Astrocyte (in vitro differentiated cells and primary cell): ENCODE measurements at regions not wholly inside any gene's neighbourhood (a gene's known extent, or its start where the extent isn't known, plus 50 kb on each side); places are given as distances from the start of the nearest gene placed in this dataset.

ENCODE experiments used
- DNase-seq: peaks from one replicate; pipeline ENCODE4 v3.0.0-alpha.2; 2010; ENCODE audit warnings: low read depth
- FAIRE-seq: peaks from 2 replicates; lab custom pipeline; 2011; peaks lifted over from hg19 to GRCh38; lab: Jason Lieb, UNC
- H2AFZ ChIP-seq: 2 replicates; pipeline ENCODE4 v1.6.0; 2012; ENCODE audit warnings: low read depth, low read length, inconsistent platforms
- H3K27ac ChIP-seq: 2 replicates; pipeline ENCODE4 v1.5.1; 2011; ENCODE audit warnings: low read depth, low read length, inconsistent platforms
- H3K27me3 ChIP-seq: 2 replicates; pipeline ENCODE4 v1.6.0; 2011; ENCODE audit warnings: low read length, inconsistent platforms; ENCODE audit not compliant: insufficient read depth
- H3K36me3 ChIP-seq: 2 replicates; pipeline ENCODE4 v1.5.1; 2011; ENCODE audit warnings: low read length, inconsistent platforms; ENCODE audit not compliant: insufficient read depth
- H3K4me1 ChIP-seq: 2 replicates; pipeline ENCODE4 v1.5.1; 2011; ENCODE audit warnings: low read length, inconsistent platforms; ENCODE audit not compliant: insufficient read depth
- H3K4me2 ChIP-seq: 2 replicates; pipeline ENCODE4 v1.6.0; 2012; ENCODE audit warnings: low read length, inconsistent platforms
- H3K4me3 ChIP-seq: 2 replicates; pipeline ENCODE4 v1.5.1; 2011; ENCODE audit warnings: low read depth, mild to moderate bottlenecking, low read length, inconsistent platforms; ENCODE audit not compliant: insufficient read depth
- H3K79me2 ChIP-seq: 2 replicates; pipeline ENCODE4 v1.6.0; 2012; ENCODE audit warnings: mild to moderate bottlenecking, low read length, inconsistent platforms; ENCODE audit not compliant: insufficient read depth
- H3K9ac ChIP-seq: 2 replicates; pipeline ENCODE4 v1.6.0; 2012; ENCODE audit warnings: mild to moderate bottlenecking, low read length, inconsistent platforms
- H3K9me3 ChIP-seq: 2 replicates; pipeline ENCODE4 v1.5.1; 2012; ENCODE audit warnings: low read depth, mild to moderate bottlenecking, low read length, inconsistent platforms; ENCODE audit not compliant: insufficient read depth
- H4K20me1 ChIP-seq: 2 replicates; pipeline ENCODE4 v1.6.0; 2012; ENCODE audit warnings: low read length, inconsistent platforms; ENCODE audit not compliant: insufficient read depth
- H3K27ac Mint-ChIP-seq: one replicate; pipeline ENCODE4 v1.8.0; 2021; ENCODE audit warnings: mild to moderate bottlenecking, mixed read lengths; ENCODE audit not compliant: unreplicated experiment
- H3K27me3 Mint-ChIP-seq: one replicate; pipeline ENCODE4 v1.8.0; 2021; ENCODE audit warnings: low read depth, mixed read lengths; ENCODE audit not compliant: unreplicated experiment
- H3K36me3 Mint-ChIP-seq: one replicate; pipeline ENCODE4 v1.8.0; 2021; ENCODE audit warnings: low read depth, mixed read lengths; ENCODE audit not compliant: unreplicated experiment
- H3K4me1 Mint-ChIP-seq: one replicate; pipeline ENCODE4 v1.8.0; 2021; ENCODE audit warnings: low read depth, mixed read lengths; ENCODE audit not compliant: unreplicated experiment
- H3K4me3 Mint-ChIP-seq: one replicate; pipeline ENCODE4 v1.8.0; 2021; ENCODE audit warnings: mild to moderate bottlenecking, moderate library complexity, mixed read lengths; ENCODE audit not compliant: unreplicated experiment
- H3K9me3 Mint-ChIP-seq: one replicate; pipeline ENCODE4 v1.8.0; 2021; ENCODE audit warnings: mild to moderate bottlenecking, mixed read lengths; ENCODE audit not compliant: unreplicated experiment
- CTCF ChIP-seq: IDR thresholded peaks from 2 replicates; pipeline ENCODE4 v1.5.1; 2011; ENCODE audit warnings: low read depth, mild to moderate bottlenecking, inconsistent platforms, low read length, moderate library complexity; ENCODE audit not compliant: insufficient read depth
- EZH2 ChIP-seq: IDR thresholded peaks from 2 replicates; pipeline ENCODE4 v1.6.1; 2012; ENCODE audit warnings: mild to moderate bottlenecking, low read length, inconsistent platforms; ENCODE audit not compliant: insufficient read depth

DNA sequence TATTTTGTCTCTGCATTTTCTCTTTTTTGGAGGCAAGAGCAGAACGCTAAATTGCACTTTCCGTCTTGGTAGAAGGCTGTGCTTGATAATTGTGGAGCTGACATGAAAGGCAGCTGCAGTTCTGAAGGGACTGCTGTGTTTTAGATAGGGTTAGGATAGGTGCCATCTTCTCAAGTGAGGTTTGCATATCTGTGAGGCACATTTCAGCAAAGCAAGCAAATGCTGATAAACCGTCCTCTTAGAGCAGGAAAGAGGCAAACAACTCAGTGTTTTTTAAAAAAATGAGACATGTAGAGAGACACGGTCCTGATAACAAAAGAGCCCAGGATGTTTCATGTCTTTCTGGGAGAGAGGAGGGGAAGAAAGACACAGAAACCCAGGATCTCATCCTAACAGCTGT is 217.7 kb downstream of the SOCS6 start:
- no peaks in the 10 kb centered on the region for H3K4me1 ChIP-seq
- H3K36me3 ChIP-seq, result no peaks in the 10 kb centered on the region
- no peak overlapping the region for H3K27ac ChIP-seq
- Mint-ChIP-seq H3K27me3 (no peaks in the 10 kb centered on the region), H3K9me3 (peaks cover 2% of the 10 kb centered on the region), H3K4me3 (no peak overlapping the region), H3K4me1 (no peaks in the 10 kb centered on the region), H3K36me3 (no peaks in the 10 kb centered on the region), H3K27ac (no peak overlapping the region)
- H3K9ac ChIP-seq, result no peak overlapping the region
- H3K4me3 ChIP-seq, result no peak overlapping the region
- no peaks in the 10 kb centered on the region for H4K20me1 ChIP-seq
- no peak for DNase-seq
- H3K27me3 ChIP-seq, result no peaks in the 10 kb centered on the region
- H3K4me2 ChIP-seq, result no peak overlapping the region
- no peak for FAIRE-seq
- no peaks in the 10 kb centered on the region for H3K79me2 ChIP-seq
- TF ChIP-seq CTCF (no peak), EZH2 (no peak)
- no peaks in the 10 kb centered on the region for H3K9me3 ChIP-seq
- H2AFZ ChIP-seq, result no peak overlapping the region

DNA sequence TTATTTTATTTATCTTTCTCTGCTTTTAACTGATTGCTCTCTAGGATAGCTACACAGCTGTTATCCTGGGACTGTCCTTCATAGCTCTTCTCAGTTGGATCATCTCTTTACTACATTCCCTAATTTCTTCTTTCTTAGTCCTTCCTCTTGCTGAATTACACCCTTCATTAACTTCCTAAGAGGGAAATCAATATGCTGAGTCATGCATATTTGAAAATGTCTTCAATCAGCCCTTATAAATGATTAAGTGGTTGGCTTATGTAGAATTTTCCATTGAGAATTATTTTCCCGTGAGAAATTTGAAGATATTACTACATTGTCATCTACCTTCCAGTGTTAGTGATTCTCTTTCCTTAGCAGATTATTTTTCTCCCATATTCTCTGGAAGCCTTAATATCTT is 214.2 kb downstream of the SOCS6 start:
- no peaks in the 10 kb centered on the region for H3K36me3 ChIP-seq
- Mint-ChIP-seq H3K27ac (no peak overlapping the region), H3K9me3 (no peaks in the 10 kb centered on the region), H3K27me3 (no peaks in the 10 kb centered on the region), H3K4me3 (no peak overlapping the region), H3K36me3 (no peaks in the 10 kb centered on the region), H3K4me1 (no peaks in the 10 kb centered on the region)
- H2AFZ ChIP-seq, result no peak overlapping the region
- FAIRE-seq (no peak), DNase-seq (no peak)
- H3K4me2 ChIP-seq, result no peak overlapping the region
- no peaks in the 10 kb centered on the region for H3K79me2 ChIP-seq
- H3K9me3 ChIP-seq, result no peaks in the 10 kb centered on the region
- TF ChIP-seq CTCF, result no peak
- TF ChIP-seq EZH2, result no peak
- H3K4me3 ChIP-seq, result no peak overlapping the region
- H3K4me1 ChIP-seq, result no peaks in the 10 kb centered on the region
- no peak overlapping the region for H3K27ac ChIP-seq
- no peak overlapping the region for H3K9ac ChIP-seq
- H4K20me1 ChIP-seq, result no peaks in the 10 kb centered on the region
- H3K27me3 ChIP-seq, result no peaks in the 10 kb centered on the region

GRCh38 chr18:70501358-70501757 is 212.5 kb downstream of the SOCS6 start:
- H3K4me2 ChIP-seq, result no peak overlapping the region
- Mint-ChIP-seq H3K36me3 (no peaks in the 10 kb centered on the region), H3K4me3 (no peak overlapping the region), H3K27ac (no peak overlapping the region), H3K27me3 (no peaks in the 10 kb centered on the region), H3K9me3 (no peaks in the 10 kb centered on the region), H3K4me1 (no peaks in the 10 kb centered on the region)
- no peaks in the 10 kb centered on the region for H3K79me2 ChIP-seq
- H3K4me3 ChIP-seq, result no peak overlapping the region
- no peaks in the 10 kb centered on the region for H3K9me3 ChIP-seq
- H4K20me1 ChIP-seq, result no peaks in the 10 kb centered on the region
- TF ChIP-seq EZH2 (no peak), CTCF (no peak)
- no peaks in the 10 kb centered on the region for H3K4me1 ChIP-seq
- no peaks in the 10 kb centered on the region for H3K27me3 ChIP-seq
- no peak overlapping the region for H2AFZ ChIP-seq
- no peaks in the 10 kb centered on the region for H3K36me3 ChIP-seq
- no peak overlapping the region for H3K9ac ChIP-seq
- FAIRE-seq, result no peak
- no peak overlapping the region for H3K27ac ChIP-seq
- DNase-seq, result no peak
